ENCODE measurements at regions not wholly inside any gene's neighbourhood (a gene's known extent, or its start where the extent isn't known, plus 50 kb on each side); places are given as distances from the start of the nearest gene placed in this dataset.

DNA sequence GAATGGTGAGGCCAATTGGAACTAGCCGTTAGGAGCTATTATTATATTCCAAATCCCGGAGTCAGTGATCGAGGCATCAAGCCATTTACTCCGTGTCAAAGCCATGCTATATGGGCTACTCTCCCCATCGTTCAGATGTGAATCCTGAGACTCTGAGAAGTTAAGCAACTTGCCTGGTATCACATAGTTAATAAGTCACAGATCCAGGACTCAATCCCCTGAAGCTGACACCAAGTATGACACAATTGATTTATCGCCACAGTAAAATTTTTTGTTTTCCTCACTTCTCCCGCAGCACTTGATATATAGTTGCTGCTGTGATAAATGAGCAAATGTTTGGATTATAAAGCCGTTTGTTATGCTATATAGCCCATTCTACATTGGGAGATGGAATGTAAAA is 50.8 kb upstream of the TSHZ2 start:
- Histone ChIP-seq H3K4me1 (ENCODE audit: control insufficient read depth in 5 of 5, insufficient read depth in 5 of 5, low read length in 5 of 5) (peaks cover 0 to 6% (median 0%) of the 10 kb centered on the region in 5 donors), H3K27ac (ENCODE audit: low read depth, low read length) (no peak overlapping the region), H3K4me3 (ENCODE audit: low read depth in 1 of 5, low read length in 5 of 5) (no peak overlapping the region)

DNA sequence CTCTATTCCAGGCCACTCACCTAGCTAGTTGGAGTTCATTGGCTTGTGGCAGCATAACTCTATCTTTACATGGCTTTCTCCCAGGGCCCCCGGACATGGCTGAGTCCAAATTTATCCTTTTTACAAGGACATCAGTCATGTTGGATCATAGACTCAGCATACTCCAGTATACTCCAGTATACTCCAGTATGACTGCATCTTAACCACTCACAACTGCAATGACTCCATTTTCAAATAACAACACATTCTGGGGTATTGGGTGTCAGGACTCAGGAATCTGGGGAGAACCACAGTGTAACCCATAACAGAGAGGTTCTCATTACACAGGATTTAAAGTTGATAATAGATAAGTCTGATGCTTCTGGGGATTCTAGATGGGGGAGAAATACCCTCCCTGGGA is 53.8 kb upstream of the TSHZ2 start:
- H3K4me3 ChIP-seq (ENCODE audit: low read depth in 1 of 5, low read length in 5 of 5): no peak overlapping the region

More for the DNA sequence above, 50.8 kb upstream of the TSHZ2 start:
- Histone ChIP-seq H3K36me3 (ENCODE audit: control insufficient read depth in 5 of 5, insufficient read depth in 5 of 5, low read length in 5 of 5) (no peaks in the 10 kb centered on the region), H3K27me3 (ENCODE audit: control insufficient read depth in 5 of 5, insufficient read depth in 4 of 5, low read length in 5 of 5) (no peaks in the 10 kb centered on the region), H3K9me3 (ENCODE audit: control insufficient read depth in 5 of 5, low read length in 5 of 5) (no peaks in the 10 kb centered on the region), H3K9ac (ENCODE audit: low read length in 5 of 5) (no peak overlapping the region)

DNA sequence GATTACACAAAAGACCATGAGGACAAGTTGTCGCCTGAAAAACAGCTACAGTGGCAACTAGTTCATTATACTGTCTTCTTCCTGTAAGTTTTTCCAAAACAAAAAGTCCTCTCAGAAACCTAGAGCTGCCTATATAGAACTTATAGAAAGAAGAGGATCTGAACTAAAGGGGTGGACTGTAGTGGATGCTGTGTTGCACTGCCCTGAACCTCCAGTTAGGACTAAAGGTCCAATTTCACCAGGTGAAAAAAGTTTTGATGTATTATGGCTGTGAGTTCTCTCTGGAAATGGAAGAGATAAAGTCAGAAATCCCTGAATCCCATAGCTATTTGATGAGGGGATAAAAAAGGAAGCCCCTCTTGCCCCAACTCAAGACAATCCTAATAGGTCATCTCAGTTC is 56.6 kb upstream of the TSHZ2 start:
- H3K27me3 ChIP-seq (ENCODE audit: control insufficient read depth in 5 of 5, insufficient read depth in 4 of 5, low read length in 5 of 5): no peaks in the 10 kb centered on the region
- H3K4me3 ChIP-seq (ENCODE audit: low read depth in 1 of 5, low read length in 5 of 5): no peak overlapping the region
- no peaks in the 10 kb centered on the region for H3K4me1 ChIP-seq (ENCODE audit: control insufficient read depth in 5 of 5, insufficient read depth in 5 of 5, low read length in 5 of 5)
- H3K9ac ChIP-seq (ENCODE audit: low read length in 5 of 5): no peak overlapping the region
- H3K9me3 ChIP-seq (ENCODE audit: control insufficient read depth in 5 of 5, low read length in 5 of 5): peaks cover 0 to 15% (median 13%) of the 10 kb centered on the region in 5 donors
- H3K27ac ChIP-seq (ENCODE audit: low read depth, low read length): no peak overlapping the region
- no peaks in the 10 kb centered on the region for H3K36me3 ChIP-seq (ENCODE audit: control insufficient read depth in 5 of 5, insufficient read depth in 5 of 5, low read length in 5 of 5)

More for the DNA sequence above, 53.8 kb upstream of the TSHZ2 start:
- H3K9ac ChIP-seq (ENCODE audit: low read length in 5 of 5): no peak overlapping the region
- H3K9me3 ChIP-seq (ENCODE audit: control insufficient read depth in 5 of 5, low read length in 5 of 5): peaks cover 0 to 15% (median 13%) of the 10 kb centered on the region in 5 donors
- peaks cover 0 to 6% (median 0%) of the 10 kb centered on the region in 5 donors for H3K4me1 ChIP-seq (ENCODE audit: control insufficient read depth in 5 of 5, insufficient read depth in 5 of 5, low read length in 5 of 5)
- H3K27ac ChIP-seq (ENCODE audit: low read depth, low read length): no peak overlapping the region
- no peaks in the 10 kb centered on the region for H3K36me3 ChIP-seq (ENCODE audit: control insufficient read depth in 5 of 5, insufficient read depth in 5 of 5, low read length in 5 of 5)
- no peaks in the 10 kb centered on the region for H3K27me3 ChIP-seq (ENCODE audit: control insufficient read depth in 5 of 5, insufficient read depth in 4 of 5, low read length in 5 of 5)

DNA sequence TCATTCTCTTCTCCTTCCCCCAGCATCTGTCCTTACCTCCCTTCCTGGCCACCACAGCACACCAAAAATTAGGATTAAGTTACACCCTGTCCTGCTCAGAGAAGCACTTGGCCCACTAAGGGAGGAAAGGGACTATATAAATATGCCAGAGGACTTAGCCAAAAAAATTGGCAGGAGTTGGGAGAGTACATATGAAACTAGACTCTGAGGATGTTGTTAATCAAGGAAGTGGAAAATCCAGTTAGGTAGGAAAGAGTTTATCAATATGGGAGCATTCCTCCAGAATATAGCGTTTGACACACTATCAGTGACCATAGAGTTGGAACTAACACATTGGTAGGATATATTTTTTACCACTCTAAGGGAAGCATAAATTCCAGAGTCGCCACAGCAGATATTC is 57.3 kb upstream of the TSHZ2 start:
- H3K9me3 ChIP-seq (ENCODE audit: control insufficient read depth in 5 of 5, low read length in 5 of 5): peaks cover 0 to 15% (median 13%) of the 10 kb centered on the region in 5 donors
- H3K4me3 ChIP-seq (ENCODE audit: low read depth in 1 of 5, low read length in 5 of 5): no peak overlapping the region
- no peak overlapping the region for H3K9ac ChIP-seq (ENCODE audit: low read length in 5 of 5)
- no peak overlapping the region for H3K27ac ChIP-seq (ENCODE audit: low read depth, low read length)
- H3K27me3 ChIP-seq (ENCODE audit: control insufficient read depth in 5 of 5, insufficient read depth in 4 of 5, low read length in 5 of 5): no peaks in the 10 kb centered on the region
- no peaks in the 10 kb centered on the region for H3K36me3 ChIP-seq (ENCODE audit: control insufficient read depth in 5 of 5, insufficient read depth in 5 of 5, low read length in 5 of 5)
- no peaks in the 10 kb centered on the region for H3K4me1 ChIP-seq (ENCODE audit: control insufficient read depth in 5 of 5, insufficient read depth in 5 of 5, low read length in 5 of 5)

DNA sequence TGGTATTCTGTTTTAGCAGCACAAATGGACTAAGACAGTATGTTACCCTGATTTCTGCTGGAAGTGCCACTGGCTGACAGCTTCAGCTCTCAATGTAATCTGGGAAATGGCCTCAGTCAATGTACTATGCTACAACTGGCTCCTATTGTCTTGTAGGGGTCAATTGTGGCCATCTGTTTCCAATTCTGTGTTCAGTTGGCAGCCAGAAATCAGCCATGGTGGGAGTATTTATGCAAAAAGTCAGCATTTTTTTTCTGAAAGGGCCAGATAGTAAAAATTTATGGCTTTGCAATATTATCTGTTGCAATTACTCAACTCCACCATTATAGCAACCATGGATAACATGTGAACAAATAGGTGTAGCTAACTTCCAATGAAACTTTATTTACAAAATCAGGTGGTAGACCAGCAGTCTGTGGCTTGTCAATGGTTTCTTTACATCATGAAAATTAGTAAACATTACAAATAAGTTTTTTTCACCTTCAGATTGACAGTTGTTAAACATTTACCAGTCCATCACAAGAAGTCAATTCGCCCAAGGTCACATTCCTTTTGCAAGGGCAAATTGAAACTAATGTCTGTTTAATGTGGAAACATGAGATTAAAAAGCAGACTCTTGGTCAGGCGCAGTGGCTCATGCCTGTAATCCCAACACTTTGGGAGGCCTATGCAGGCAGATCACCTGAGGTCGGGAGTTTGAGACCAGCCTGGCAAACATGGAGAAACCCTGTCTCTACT is 58.3 kb upstream of the TSHZ2 start:
- no peaks in the 10 kb centered on the region for H3K36me3 ChIP-seq (ENCODE audit: control insufficient read depth in 5 of 5, insufficient read depth in 5 of 5, low read length in 5 of 5)
- H3K9ac ChIP-seq (ENCODE audit: low read length in 5 of 5): no peak overlapping the region
- H3K4me1 ChIP-seq (ENCODE audit: control insufficient read depth in 5 of 5, insufficient read depth in 5 of 5, low read length in 5 of 5): no peaks in the 10 kb centered on the region
- no peak overlapping the region for H3K27ac ChIP-seq (ENCODE audit: low read depth, low read length)
- H3K4me3 ChIP-seq (ENCODE audit: low read depth in 1 of 5, low read length in 5 of 5): no peak overlapping the region
- no peaks in the 10 kb centered on the region for H3K27me3 ChIP-seq (ENCODE audit: control insufficient read depth in 5 of 5, insufficient read depth in 4 of 5, low read length in 5 of 5)
- H3K9me3 ChIP-seq (ENCODE audit: control insufficient read depth in 5 of 5, low read length in 5 of 5): peaks cover 0 to 15% (median 13%) of the 10 kb centered on the region in 5 donors

DNA sequence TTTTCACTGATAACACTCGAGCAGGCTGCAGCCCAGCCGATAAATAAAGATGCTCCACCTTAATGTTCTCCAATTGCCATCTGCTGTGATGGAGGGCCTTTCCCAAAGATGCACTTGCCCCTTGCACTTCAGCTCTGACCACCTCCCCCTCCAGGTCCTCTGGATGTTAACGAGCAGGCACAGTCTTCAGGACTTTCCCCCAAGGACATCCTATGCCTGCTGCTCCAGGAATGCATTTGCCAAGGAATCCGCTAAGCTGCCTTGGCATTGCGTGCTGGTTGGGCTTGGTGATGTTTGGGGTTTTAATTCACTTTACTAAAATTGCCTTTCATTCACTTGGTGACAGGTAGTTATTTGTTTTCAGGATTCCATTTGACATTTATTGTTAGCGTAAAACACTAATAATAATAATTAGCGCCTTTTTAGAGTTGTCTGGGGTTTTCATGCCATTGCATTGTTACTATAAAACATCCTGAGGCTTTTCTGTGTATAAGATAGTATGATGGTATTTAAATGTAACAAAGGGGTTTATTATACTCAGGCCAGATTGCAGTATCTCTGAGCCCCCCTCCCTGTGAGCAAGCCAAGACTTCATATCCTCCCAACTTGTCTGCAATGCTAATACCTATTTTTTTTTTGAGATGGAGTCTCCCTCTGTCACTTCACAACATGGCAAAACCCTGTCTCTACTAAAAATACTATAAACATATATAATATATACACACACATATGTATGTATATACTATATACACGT is 66.7 kb upstream of the TSHZ2 start:
- no peak overlapping the region for H3K27ac ChIP-seq (ENCODE audit: low read depth, low read length)
- H3K4me1 ChIP-seq (ENCODE audit: control insufficient read depth in 5 of 5, insufficient read depth in 5 of 5, low read length in 5 of 5): no peaks in the 10 kb centered on the region
- no peaks in the 10 kb centered on the region for H3K36me3 ChIP-seq (ENCODE audit: control insufficient read depth in 5 of 5, insufficient read depth in 5 of 5, low read length in 5 of 5)
- peaks cover 0 to 3% (median 0%) of the 10 kb centered on the region in 5 donors for H3K27me3 ChIP-seq (ENCODE audit: control insufficient read depth in 5 of 5, insufficient read depth in 4 of 5, low read length in 5 of 5)
- no peaks in the 10 kb centered on the region for H3K9me3 ChIP-seq (ENCODE audit: control insufficient read depth in 5 of 5, low read length in 5 of 5)
- no peak overlapping the region for H3K9ac ChIP-seq (ENCODE audit: low read length in 5 of 5)
- no peak overlapping the region for H3K4me3 ChIP-seq (ENCODE audit: low read depth in 1 of 5, low read length in 5 of 5)

DNA sequence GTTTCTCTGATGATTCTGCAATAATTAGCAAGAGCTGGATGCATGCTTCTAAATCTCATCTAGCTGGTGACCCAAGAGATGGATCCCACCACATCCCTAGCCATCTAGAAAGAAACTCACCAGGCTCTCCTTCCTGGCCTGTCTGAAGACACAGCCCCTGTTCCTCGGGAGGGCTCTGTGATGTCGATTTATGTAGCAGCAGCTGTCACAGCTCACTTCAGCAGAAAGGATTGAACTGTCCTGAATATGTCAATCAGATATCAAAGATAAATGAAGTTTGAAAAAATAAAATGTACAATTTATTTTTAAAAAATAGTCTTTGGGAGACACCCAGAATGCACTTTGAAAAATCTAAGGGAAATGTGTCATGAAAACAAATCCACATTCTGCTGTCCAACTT is 67.3 kb upstream of the TSHZ2 start:
- Histone ChIP-seq H3K9me3 (ENCODE audit: control insufficient read depth in 5 of 5, low read length in 5 of 5) (no peaks in the 10 kb centered on the region), H3K4me3 (ENCODE audit: low read depth in 1 of 5, low read length in 5 of 5) (no peak overlapping the region), H3K9ac (ENCODE audit: low read length in 5 of 5) (no peak overlapping the region), H3K4me1 (ENCODE audit: control insufficient read depth in 5 of 5, insufficient read depth in 5 of 5, low read length in 5 of 5) (no peaks in the 10 kb centered on the region), H3K27ac (ENCODE audit: low read depth, low read length) (no peak overlapping the region), H3K36me3 (ENCODE audit: control insufficient read depth in 5 of 5, insufficient read depth in 5 of 5, low read length in 5 of 5) (no peaks in the 10 kb centered on the region), H3K27me3 (ENCODE audit: control insufficient read depth in 5 of 5, insufficient read depth in 4 of 5, low read length in 5 of 5) (peaks cover 0 to 3% (median 0%) of the 10 kb centered on the region in 5 donors)

DNA sequence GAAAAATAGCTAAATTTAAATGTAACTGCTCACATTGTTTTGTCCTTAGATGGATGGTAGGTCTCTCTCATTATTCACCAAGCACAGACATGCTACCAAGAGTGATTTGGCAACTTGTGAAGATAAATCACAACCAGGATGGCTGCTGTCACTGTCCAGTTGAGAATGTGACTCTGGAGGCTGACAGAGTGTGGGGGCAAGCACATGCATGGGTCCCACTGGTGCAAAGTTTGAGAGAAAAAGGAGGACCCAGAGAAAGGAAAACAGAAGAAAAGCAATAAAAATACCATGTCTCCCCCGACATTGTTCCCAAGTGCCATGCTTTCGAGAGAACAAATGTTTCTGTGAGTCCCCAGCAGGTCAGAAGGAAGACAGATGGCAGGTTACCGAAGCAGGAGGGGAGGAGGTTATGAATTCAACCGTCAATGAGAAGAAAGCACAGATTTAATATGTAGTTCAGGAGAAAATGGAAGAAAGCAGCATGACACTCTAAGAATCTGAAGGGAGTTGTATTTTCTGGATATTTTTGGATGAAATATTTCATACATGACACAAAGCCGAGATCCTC is 73.0 kb upstream of the TSHZ2 start:
- H3K27ac ChIP-seq (ENCODE audit: low read depth, low read length): no peak overlapping the region
- H3K4me1 ChIP-seq (ENCODE audit: control insufficient read depth in 5 of 5, insufficient read depth in 5 of 5, low read length in 5 of 5): peaks cover 0 to 2% (median 0%) of the 10 kb centered on the region in 5 donors
- no peaks in the 10 kb centered on the region for H3K36me3 ChIP-seq (ENCODE audit: control insufficient read depth in 5 of 5, insufficient read depth in 5 of 5, low read length in 5 of 5)
- H3K9ac ChIP-seq (ENCODE audit: low read length in 5 of 5): no peak overlapping the region
- no peak overlapping the region for H3K4me3 ChIP-seq (ENCODE audit: low read depth in 1 of 5, low read length in 5 of 5)
- no peaks in the 10 kb centered on the region for H3K9me3 ChIP-seq (ENCODE audit: control insufficient read depth in 5 of 5, low read length in 5 of 5)
- peaks cover 0 to 5% (median 0%) of the 10 kb centered on the region in 5 donors for H3K27me3 ChIP-seq (ENCODE audit: control insufficient read depth in 5 of 5, insufficient read depth in 4 of 5, low read length in 5 of 5)

DNA sequence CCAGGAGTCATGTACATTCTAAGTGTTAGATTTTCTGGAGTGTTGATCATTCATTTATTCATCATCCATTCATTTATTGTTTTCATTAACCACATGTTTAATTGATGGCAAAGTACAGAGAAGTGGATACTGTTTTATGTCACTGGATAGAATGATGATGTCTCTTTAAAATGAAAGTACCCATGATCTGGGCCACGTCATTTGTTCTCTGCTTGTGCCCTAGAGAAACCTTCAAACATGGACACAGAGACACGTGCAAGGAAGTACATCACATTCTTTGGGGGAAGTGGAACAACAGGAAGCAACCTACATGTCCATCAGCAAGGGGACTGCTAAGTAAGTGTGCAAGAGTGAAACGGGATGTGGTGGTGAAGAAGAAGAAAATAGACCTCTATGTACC is 75.8 kb upstream of the TSHZ2 start:
- no peak overlapping the region for H3K4me3 ChIP-seq (ENCODE audit: low read depth in 1 of 5, low read length in 5 of 5)
- H3K27me3 ChIP-seq (ENCODE audit: control insufficient read depth in 5 of 5, insufficient read depth in 4 of 5, low read length in 5 of 5): peaks cover 0 to 3% (median 0%) of the 10 kb centered on the region in 5 donors
- no peak overlapping the region for H3K9ac ChIP-seq (ENCODE audit: low read length in 5 of 5)
- H3K36me3 ChIP-seq (ENCODE audit: control insufficient read depth in 5 of 5, insufficient read depth in 5 of 5, low read length in 5 of 5): no peaks in the 10 kb centered on the region
- no peaks in the 10 kb centered on the region for H3K9me3 ChIP-seq (ENCODE audit: control insufficient read depth in 5 of 5, low read length in 5 of 5)
- H3K27ac ChIP-seq (ENCODE audit: low read depth, low read length): no peak overlapping the region
- peaks cover 0 to 6% (median 0%) of the 10 kb centered on the region in 5 donors for H3K4me1 ChIP-seq (ENCODE audit: control insufficient read depth in 5 of 5, insufficient read depth in 5 of 5, low read length in 5 of 5)

DNA sequence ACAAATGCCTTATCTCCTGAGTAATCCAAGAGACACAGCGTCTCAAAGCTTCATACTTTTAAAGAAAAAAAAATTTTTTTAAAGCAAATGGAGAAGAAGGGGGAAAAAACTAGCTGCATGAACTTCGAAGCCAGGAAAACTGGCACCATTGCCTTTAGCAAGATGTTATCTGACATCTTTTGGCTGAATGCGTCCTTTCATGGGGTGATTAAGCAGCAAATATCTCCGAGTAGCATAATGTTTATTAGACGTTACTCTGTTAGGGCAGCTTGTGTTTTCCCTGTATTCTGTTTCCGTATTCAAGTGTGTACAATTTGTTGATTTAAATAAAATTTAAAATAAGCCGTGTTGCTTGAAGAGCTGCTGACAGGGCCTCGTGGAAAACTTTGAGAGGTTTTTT is 76.5 kb upstream of the TSHZ2 start:
- Histone ChIP-seq H3K4me1 (ENCODE audit: control insufficient read depth in 5 of 5, insufficient read depth in 5 of 5, low read length in 5 of 5) (peaks cover 0 to 6% (median 0%) of the 10 kb centered on the region in 5 donors), H3K27me3 (ENCODE audit: control insufficient read depth in 5 of 5, insufficient read depth in 4 of 5, low read length in 5 of 5) (peaks cover 0 to 3% (median 0%) of the 10 kb centered on the region in 5 donors), H3K36me3 (ENCODE audit: control insufficient read depth in 5 of 5, insufficient read depth in 5 of 5, low read length in 5 of 5) (no peaks in the 10 kb centered on the region), H3K4me3 (ENCODE audit: low read depth in 1 of 5, low read length in 5 of 5) (no peak overlapping the region), H3K27ac (ENCODE audit: low read depth, low read length) (no peak overlapping the region), H3K9ac (ENCODE audit: low read length in 5 of 5) (no peak overlapping the region), H3K9me3 (ENCODE audit: control insufficient read depth in 5 of 5, low read length in 5 of 5) (no peaks in the 10 kb centered on the region)

Measured in subcutaneous abdominal adipose tissue (tissue), 5 donors.